NB4 (cell line): ENCODE measurements at regions not wholly inside any gene's neighbourhood (a gene's known extent, or its start where the extent isn't known, plus 50 kb on each side); places are given as distances from the start of the nearest gene placed in this dataset.

Experiments
- POLR2A ChIP-seq: IDR thresholded peaks from 2 replicates; pipeline ENCODE4 v1.6.1; 2011; ENCODE audit warnings: mild to moderate bottlenecking; ENCODE audit not compliant: insufficient read length; ENCODE audit errors: extremely low read depth
- TF ChIP-seq, protein P1 (sequence below): IDR thresholded peaks from one replicate; pipeline ENCODE4 v1.5.1; 2012; ENCODE audit warnings: low read depth, low read length
- TF ChIP-seq, protein P2 (sequence below): IDR thresholded peaks from 2 replicates; pipeline ENCODE4 v1.6.1; 2011; ENCODE audit warnings: low read depth, low read length

DNA sequence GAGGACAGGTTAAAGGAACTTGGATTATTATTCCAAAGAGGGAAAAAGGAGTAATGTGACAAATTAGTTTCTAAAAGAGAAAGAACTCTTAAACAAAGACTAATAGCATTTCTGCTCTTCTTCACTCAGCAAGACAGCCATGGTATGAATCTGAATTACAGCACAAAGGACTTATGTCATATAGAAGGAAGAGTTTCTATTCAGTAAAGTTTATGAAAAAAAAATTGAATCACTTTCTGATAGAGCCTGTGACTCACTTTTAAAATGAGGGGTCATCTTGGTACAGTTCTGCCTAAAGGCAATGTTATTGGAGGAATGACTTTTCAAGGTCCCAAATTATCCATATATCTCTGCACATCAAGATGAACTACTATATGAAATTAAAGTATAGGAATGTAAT is 101.7 kb downstream of the DUSP6 start:
- TF ChIP-seq, protein P1, sequence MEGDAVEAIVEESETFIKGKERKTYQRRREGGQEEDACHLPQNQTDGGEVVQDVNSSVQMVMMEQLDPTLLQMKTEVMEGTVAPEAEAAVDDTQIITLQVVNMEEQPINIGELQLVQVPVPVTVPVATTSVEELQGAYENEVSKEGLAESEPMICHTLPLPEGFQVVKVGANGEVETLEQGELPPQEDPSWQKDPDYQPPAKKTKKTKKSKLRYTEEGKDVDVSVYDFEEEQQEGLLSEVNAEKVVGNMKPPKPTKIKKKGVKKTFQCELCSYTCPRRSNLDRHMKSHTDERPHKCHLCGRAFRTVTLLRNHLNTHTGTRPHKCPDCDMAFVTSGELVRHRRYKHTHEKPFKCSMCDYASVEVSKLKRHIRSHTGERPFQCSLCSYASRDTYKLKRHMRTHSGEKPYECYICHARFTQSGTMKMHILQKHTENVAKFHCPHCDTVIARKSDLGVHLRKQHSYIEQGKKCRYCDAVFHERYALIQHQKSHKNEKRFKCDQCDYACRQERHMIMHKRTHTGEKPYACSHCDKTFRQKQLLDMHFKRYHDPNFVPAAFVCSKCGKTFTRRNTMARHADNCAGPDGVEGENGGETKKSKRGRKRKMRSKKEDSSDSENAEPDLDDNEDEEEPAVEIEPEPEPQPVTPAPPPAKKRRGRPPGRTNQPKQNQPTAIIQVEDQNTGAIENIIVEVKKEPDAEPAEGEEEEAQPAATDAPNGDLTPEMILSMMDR: no peak
- TF ChIP-seq POLR2A: no peak
- TF ChIP-seq, protein P2, sequence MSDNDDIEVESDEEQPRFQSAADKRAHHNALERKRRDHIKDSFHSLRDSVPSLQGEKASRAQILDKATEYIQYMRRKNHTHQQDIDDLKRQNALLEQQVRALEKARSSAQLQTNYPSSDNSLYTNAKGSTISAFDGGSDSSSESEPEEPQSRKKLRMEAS: no peak
